HG02884 (cell line): ENCODE measurements at regions not wholly inside any gene's neighbourhood (a gene's known extent, or its start where the extent isn't known, plus 50 kb on each side); places are given as distances from the start of the nearest gene placed in this dataset.

Experiments
- ATAC-seq: cut with Tn5 transposase; IDR thresholded peaks from one replicate; pipeline ENCODE4 v1.9.1; 2021; ENCODE audit warnings: mild to moderate bottlenecking, moderate library complexity; ENCODE audit not compliant: unreplicated experiment

DNA sequence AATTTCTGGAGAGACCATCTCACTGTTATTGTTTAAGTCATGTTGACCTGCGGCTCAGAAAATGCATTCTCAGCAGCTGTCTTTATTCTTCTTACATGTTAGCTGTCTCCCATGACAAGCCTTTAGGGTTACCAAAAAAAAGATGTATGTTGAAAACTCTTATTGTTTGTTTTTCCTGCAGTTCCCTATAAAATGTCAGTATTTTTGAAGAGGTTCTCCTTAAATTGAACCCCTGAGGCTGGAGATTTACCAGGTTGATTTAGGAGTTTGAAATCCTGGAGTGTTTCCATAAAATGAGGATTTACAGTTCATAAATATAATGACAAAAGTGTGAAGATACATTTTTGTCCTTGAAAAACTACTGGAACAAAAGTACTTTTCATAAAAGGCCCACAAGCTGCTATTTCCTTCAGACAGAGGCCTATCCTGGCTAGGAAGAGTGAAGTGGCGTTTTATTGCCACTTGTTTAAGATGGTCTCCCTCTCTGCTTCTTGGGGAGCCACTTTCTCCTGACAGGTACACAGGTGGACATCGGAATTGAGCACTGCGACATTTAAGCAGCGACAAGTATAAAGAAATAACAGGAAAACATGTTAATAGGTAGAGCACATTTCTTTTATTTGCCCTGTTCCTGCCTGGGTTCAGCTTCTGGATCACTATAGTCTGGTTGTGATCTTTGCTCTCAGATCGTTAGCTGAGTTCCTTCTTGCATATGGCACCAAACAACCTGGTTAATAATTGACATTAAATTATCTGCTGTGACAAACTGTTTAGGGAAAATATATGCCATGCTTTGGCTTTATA lies 344.8 kb upstream of the RPS23 start:
- ATAC-seq: no peak

DNA sequence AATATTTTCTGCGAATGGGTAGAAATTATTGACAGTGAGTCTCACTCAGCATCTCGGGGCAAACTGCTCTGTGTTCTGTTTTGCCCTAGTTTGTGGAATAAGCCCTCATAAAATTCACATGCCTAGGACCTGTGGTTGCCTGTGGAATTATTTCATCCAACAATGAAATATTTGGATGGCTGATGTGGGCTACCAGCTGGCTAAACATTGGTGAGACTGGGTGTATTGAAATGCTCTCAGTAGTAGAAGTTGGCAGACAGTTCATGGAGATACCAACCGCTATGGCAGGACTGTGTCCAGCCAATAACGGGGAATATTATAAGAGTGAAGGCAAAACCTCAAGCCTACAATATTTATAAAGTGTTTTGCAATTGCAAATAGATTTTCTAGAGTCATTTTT lies 344.1 kb upstream of the RPS23 start:
- ATAC-seq: no peak

DNA sequence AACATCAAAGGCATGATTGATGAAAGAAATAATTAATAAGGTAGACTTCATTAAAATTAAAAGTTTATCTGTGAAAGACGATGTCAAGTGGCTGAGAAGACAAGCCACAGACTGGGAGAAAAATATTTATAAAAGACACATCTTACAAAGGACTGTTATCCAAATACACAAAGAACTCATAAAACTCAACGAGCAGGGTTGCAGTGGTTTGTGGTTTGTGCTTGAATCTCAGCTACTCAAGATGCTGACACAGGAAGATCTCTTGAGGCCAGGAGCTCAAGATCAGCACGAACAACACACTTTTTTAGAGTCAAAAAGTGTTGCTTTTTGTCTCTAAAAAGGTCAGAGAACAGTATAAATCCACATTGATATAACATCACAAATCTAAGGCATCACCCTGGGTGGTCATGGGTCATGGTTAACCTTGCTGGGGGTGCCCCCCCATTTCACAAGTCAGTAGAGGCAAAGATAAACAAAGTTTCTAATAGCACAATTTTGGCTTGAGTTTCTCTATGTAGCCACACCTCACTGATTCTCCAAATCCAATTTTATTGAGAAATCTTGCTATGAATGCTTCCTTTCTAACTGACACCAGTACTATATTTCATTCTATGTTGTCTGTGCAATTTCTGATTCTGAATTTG lies 342.9 kb upstream of the RPS23 start:
- ATAC-seq: no peak

DNA sequence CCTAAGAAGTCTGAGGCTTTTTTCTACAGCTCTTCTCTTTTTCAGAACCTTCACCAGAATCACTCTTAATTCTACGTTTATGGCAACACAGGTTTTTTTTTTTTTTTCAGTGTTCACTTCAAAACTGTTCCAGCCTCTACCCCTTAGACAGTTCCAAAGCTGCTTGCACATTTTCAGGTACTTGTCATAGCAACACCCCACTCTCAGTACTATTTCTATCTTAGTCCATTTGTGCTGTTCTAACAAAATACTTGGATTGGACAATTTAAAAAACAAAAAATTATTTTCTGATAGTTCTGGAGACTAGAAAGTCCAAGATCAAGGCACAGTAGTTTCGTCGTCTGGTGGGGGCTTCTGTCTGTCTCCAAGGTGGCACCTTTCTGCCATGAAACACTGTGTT lies 340.9 kb upstream of the RPS23 start:
- no peak for ATAC-seq

DNA sequence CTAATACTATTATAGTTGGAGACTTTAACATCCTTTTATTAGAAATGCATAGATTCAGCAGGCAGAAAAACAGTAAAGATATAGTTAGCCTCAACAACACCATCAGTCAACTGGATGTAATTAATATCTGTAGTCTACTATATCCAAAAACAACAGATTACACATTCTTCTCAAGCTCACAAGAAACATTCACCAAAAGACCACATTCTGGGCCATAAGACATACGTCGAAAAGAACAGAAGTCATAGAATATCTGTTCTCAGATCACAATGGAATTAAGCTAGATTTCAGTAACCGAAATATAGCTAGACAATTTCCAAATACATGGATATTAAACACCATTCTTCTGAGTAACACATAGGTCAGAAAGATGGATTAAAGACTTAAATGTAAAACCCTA lies 336.6 kb upstream of the RPS23 start:
- ATAC-seq: no peak

DNA sequence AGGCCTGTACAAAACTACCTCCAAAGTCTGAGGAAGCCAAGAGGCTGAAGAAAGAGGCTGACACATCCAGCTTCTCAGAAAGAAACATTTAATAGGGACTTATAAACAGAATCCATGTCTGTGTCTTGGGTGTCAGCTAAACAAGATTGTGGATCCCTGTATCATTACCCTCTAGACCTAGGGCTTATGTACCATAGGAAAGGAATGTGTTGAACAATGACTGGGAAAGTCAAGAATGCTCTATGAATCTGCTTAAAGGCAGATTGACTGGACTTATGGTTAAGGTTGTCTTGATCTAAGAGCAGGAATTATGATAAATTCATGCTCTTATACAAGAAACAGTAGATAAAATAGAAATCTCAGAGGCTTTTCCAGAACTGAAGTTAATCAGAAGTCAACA lies 335.7 kb upstream of the RPS23 start:
- ATAC-seq: no peak

DNA sequence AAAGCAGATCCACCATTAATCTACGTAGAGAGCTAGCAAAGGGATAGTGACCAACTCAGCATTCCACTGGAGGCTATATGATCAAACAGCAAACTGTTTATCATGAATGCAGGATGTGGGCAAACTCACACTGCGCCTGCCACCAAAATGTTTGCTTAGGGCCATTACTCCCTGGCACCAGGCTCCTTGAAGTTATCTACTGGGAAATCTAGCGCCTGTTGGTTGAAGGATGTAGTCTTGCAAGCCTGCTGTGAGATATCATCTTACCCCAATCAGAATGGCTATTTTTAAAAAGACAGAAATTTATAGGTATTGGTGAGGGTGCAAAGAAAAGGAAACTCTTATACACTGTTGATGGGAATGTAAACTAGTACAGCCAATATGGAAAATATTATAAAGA lies 332.5 kb upstream of the RPS23 start:
- ATAC-seq: no peak

DNA sequence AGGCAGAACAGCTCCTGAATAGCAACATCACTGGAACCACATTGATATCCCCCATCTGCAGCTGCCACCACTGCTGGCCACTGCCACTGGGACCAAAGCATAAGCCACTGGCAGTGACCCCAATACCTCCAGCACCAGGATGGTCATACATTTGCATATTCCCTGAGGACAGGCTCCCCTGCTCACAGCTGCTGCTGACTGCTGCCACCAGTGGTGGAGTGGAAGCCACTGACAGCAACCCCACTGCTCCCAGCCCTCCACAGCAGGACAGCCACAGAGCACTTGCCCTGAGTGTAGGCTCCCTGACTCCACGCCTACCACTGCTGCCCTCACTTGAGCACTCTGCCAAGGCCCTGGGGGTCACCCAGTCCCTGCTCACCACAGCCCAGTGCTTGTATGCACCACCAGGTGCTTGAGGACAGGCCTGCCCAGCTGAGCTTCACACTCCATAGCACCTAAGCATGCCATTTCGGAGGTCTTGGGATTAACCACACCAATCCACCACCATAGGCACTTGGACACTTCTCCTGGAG lies 327.4 kb upstream of the RPS23 start:
- ATAC-seq: no peak

DNA sequence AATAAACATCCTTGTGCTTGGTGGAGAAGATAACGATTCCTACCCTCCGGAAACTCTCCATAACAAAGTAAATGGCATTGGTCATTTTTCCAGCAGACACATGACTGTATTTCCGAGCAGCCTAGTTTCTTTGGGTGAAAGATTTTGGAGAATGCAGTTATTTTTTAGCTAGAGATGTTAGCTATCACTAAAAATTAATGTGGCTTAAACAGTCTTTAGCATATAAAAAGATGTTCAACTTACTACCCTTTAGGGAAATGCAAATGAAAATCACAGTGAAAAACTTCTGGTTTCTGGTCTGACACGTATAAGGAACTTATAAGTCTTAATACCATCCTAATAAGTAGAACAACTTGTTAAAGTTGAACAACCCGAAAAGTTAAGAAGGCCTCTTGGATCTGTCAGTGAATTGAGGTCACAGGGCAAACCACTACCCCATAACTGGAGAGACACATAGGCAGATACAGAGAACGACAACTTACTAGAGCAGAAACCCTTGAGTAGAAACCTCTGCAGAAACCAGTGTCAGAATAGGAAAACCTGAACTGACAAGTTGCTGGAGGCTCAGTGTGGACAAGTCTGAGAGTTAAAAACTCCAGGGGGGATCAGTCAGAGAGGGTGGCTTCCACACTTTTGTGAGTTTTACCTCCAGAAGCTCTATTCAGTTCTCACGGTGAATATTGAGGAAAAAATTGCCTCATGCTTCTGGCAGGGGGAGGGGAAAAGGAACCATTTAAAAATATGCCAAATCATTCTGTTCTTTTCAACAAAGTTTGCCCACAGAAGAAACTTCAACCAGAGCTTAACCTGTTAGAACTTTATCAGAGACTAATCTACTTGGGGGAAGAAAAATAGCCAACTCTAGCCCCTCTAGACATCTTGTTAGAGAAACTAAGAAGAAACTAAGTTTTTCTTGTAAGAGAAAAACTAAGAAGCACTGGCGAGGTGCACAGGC lies 325.2 kb upstream of the RPS23 start:
- no peak for ATAC-seq

DNA sequence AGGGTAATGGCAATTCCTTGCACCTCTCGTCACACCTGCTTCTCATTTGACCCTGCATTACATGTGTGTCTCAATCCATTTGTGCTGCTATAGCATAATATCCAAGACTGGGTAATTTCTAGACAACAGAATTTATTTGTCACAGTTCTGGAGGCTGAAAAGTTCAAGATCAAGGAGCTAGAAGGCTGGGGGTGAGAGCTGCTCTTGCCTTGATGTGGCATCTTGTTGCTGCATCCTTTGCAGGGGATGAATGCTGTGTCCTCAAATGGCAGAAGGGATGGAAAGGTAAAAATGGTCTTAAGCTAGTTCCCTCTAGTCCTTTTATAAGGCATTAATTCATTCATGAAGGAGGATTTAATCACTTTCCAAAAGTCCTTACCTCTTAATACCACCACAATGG lies 323.7 kb upstream of the RPS23 start:
- ATAC-seq: no peak

DNA sequence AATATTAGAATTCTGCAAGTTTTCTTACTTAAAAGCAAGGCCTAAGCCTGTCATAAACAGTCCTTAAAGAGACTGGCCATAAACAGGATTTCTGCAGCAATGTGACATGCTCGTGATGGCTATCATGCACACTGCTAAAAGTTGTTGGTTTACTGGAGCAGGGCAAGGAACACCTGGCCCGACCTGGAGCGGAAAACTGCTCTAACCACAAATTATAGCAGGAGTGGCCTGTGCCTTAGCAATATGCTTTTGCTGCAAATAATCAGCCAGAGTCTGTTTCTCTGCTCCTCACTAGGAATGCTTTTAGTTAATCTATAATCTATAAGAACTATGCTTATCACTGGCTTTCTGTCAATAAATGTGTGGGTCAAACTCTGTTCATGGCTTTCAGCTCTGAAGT lies 322.9 kb upstream of the RPS23 start:
- ATAC-seq: no peak

DNA sequence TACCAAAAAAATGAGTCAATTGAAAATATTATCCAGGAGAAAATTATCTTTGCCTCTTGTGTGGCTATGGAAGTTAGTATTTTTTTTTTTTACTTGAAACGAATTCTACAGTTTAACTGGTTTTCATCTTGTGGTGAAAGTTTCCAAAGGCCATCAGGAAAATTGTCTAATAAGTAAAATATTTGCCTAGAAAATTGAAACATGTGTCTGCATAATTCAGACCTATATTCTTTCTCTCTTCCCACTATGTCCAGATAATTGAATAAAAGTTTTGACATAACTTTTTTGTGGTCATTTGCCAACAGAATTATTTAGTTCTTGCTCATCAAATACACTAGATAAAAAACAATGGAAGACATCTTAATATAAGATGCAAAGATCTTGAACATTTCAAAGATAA lies 321.5 kb upstream of the RPS23 start:
- no peak for ATAC-seq

DNA sequence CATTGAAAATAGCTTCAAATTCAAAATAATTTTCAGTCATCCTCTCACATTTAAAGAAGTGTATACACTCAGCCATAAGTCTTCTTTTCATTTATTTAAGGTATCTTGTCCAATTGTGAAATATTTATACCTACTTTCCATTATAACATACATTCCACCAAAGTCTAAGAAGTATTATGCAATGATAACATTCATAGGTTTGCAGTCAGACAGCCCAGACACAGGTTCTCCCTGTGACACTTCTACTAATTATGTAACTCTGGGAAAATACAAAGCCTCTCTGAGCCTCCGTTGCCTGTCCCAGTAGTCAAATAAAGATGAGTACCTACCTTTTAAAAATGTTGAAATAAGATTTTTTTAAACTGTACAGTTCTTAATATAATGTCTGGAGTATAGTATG lies 320.9 kb upstream of the RPS23 start:
- ATAC-seq: no peak

DNA sequence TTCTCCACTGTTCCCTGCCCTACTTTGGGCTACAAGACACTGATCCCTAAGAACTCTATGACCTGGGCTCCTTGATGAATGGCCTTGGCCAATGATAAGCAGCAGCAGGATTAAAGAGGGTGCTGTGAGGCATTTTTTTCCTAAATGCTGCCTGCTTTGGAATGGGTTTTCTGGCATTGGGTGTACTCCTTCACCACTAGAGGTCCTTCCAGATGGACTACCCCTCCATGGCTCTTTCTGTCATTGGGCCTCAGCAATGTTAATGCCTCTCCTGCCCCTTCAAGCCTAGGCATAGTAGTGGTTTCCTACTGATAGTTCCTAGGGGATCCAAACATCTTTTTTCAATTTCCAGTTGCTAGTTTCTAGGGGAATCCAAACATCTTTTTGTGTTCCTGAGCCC lies 319.3 kb upstream of the RPS23 start:
- ATAC-seq: no peak

DNA sequence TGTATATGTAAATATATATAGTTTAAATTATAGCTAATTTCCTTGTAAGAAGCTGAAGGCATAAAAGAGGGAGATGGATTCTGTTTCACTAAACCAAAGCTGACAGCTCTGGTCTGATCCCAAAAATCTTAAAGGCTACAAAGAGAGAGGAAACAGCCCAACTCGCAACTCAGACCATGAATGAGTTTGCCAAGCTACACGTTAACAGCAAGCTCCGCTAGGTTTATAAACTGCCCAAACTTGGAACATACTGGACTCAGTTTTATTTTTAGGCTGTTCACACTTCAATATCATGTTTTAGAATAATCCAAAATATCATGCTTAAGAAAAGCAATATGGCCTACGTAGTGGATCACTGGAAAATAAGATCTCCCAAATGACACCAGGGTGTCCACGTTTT lies 318.3 kb upstream of the RPS23 start:
- ATAC-seq: no peak

DNA sequence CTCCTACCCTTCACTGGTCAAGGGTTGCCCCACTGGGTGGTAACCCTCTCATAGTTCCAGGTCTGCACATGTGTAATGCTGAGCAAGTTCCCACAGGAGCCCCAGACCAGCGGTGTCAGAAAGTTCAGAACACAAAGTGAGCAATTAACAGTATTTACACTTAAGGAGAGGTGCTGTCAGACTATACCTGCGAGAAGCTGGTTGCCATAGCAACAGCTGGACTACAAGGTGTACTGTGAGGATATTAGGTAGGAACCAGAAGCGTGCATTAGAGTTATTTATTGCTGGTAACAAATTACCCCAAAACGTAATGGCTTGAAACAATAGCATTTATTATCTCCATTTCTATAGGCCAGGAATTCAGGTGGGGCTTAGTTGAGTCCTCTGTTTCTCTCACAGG lies 317.0 kb upstream of the RPS23 start:
- ATAC-seq: no peak

DNA sequence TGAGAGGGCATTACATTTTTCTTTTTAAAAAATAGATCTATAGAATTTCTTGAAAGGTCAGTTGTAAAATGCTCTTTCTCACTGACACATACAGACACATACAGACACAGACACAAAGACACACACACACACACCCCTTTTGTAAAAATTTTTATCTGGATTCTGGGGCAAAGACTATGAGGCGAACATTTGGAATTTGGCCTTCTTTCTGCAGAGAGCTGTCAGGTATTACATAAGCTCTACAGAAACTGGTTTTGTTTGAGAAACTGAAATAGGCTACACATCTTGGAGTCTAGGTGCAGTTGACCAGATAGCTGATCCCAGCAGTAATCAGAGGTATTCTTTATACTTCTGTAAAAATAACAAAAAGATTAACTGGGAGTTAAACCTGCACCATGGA lies 315.9 kb upstream of the RPS23 start:
- ATAC-seq: no peak

DNA sequence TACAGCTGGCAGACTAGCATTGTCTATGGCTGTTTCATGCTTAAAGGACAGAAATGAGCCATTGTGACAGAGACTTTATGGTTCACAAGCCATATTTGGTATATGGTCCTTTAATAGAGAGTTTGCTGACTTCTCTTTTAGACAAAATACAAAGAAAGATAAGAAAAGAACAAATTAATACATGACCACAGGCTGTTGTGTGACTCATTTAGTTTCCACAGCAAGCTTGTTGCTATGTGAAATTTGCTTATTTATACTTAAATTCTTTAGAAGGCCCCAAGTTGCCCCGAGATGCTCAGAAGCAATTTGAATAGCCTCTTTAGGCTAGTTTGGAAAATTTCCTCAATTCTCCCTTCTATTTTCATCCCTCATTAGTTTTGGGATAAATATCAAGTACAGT lies 315.3 kb upstream of the RPS23 start:
- ATAC-seq: no peak

DNA sequence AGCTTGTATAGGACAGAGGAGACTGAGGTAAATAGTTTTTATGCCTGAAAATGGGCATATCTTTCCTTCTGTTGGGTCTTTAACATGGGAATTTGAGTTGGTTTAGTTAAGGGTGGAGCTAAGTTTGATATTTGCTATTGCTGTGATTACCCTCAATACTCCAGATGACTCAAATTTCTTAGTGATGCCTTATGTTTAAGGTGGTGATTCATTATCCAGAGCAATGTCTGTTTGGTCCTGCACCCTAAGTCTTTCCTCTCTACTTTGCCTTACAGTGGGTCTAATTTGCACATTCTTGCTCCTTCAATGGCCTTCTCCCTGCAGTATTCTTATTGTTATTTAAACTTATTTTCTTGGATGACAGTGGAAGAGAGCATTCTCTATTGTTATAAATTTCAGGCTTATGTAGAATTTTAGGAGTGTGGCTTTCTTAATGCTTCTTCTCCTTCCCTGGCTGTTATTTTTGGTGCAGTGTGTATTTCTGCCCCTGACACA lies 312.9 kb upstream of the RPS23 start:
- ATAC-seq: no peak

DNA sequence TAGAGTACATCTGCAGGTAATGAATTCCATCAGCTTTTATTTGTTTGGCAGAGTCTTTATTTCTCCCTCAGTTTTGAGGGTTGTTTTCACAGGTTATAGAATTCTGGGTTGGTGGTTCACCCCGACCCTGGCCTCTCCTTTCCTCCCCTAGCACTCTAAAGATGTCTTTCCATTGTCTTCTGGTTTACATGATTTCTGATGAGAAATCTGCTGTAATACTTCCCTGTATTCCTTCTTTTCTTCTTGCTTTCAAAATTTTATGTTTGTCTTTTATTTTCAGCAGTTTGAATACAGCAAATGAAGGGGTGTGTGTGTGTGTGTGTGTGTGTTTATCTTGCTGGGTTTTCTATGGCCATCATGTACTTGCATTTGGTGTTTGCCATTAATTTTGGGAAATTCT lies 312.0 kb upstream of the RPS23 start:
- ATAC-seq: no peak

DNA sequence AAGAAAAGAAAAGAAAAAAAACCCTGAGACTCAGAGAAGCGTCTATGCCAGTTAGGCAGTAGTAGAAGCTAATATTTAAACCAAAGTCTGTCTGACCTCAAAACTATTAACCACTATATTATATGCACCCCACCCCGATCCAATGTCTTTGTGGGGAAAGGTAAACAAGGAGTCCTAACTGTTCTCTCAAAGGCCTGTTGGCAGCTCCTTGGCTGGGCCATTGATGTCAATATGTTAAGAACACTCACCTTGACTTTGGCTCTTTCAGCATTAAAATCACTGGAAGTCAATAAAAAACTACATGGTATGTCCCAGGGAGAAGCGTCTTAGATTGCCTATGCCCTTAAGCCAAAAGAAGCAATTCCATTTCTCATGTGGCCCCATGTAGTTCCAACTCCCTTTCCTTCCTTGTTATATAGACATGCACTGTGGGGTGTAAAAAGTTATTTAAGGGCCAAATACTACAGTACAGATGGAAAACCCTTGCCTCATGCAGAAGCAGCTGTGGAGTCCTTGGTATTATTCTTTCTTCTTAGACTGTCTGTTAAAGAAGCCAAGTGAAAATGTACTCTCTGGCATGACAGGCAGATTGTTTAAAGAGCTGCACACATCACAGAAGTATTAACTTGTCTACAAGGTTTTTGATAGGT lies 308.6 kb upstream of the RPS23 start:
- ATAC-seq: no peak
